ENCODE measurements at regions not wholly inside any gene's neighbourhood (a gene's known extent, or its start where the extent isn't known, plus 50 kb on each side); places are given as distances from the start of the nearest gene placed in this dataset.

GRCh38 chr1:30283199-30283962 is 440.0 kb downstream of the MATN1 start:
- Mint-ChIP-seq H3K36me3 (ENCODE audit: low read depth) (no peaks in the 10 kb centered on the region), H3K27ac (no peak overlapping the region), H3K27me3 (ENCODE audit: low read depth) (peaks cover 14% of the 10 kb centered on the region), H3K9me3 (no peaks in the 10 kb centered on the region), H3K4me3 (no peak overlapping the region), H3K4me1 (peaks cover 19% of the 10 kb centered on the region)
- TF ChIP-seq CTCF (IDR thresholded peaks at IDR 0.05; ENCODE audit: unreplicated experiment in 3 of 3), result no peak

DNA sequence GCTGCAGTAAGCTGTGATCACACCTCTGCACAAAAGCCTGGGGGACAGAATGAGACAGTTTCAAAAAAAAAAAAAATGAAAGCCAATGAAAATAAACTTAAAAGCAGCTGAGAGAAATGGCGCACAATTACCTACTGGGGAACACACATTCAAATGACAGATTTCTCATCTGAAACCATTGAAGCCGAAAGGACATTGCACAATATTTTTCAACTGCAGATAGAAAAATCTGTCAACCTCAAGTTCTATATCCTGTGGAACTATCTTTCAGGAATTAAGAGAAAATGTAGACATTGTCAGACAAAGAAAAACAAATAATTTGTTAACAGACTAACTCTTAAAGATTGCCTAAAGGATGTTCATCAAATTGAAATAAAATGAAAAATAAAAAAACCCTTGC is 442.8 kb downstream of the MATN1 start:
- Mint-ChIP-seq H3K4me3 (no peak overlapping the region), H3K36me3 (ENCODE audit: low read depth) (no peaks in the 10 kb centered on the region), H3K4me1 (peaks cover 19% of the 10 kb centered on the region), H3K9me3 (no peaks in the 10 kb centered on the region), H3K27ac (no peak overlapping the region), H3K27me3 (ENCODE audit: low read depth) (peaks cover 14% of the 10 kb centered on the region)
- no peak for TF ChIP-seq CTCF (IDR thresholded peaks at IDR 0.05; ENCODE audit: unreplicated experiment in 3 of 3)

DNA sequence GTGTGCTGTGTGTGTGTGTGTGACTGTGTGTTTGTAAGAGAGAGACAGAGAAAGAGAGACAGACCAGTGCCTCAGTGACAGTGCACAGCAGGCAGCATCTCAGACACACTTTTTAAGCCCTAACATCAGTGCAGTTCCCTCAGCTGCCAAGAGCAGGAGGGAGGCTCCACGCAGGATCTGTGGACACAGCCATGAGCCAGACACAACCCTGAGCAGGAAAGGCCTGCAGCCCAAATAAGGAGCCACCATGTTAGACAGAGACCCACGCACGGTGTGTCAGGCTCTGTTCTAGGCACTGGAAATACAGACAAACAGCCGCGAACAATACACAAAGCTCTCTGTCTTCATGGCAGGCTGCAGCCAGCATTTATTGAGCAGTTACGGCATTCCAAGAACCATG is 445.5 kb downstream of the MATN1 start:
- H3K27ac Mint-ChIP-seq, result no peak overlapping the region
- H3K4me1 Mint-ChIP-seq, result peaks cover 10% of the 10 kb centered on the region
- no peaks in the 10 kb centered on the region for H3K36me3 Mint-ChIP-seq (ENCODE audit: low read depth)
- TF ChIP-seq CTCF (IDR thresholded peaks at IDR 0.05; ENCODE audit: unreplicated experiment in 3 of 3), result no peak
- H3K4me3 Mint-ChIP-seq, result no peak overlapping the region
- peaks cover 23% of the 10 kb centered on the region for H3K27me3 Mint-ChIP-seq (ENCODE audit: low read depth)
- no peaks in the 10 kb centered on the region for H3K9me3 Mint-ChIP-seq

DNA sequence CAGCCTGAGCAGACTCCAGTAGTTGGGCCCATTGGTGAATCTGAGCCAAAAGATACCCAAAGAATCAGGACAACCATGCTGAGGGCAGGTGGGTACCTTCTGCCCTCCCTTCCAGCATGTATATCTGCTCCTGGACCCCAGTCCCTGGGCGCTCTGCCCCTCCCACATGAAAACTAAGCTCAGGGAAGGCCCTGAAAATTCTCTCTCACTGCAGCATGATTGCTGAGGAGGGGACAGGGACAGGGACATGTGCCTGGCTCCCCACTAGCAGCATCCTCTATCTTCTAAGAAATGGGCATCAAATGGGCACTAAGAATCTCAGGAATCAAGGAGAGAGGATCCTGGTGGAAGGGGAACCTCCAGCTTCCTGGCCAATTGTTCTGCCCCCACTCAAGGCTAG is 446.0 kb downstream of the MATN1 start:
- no peak for TF ChIP-seq CTCF (IDR thresholded peaks at IDR 0.05; ENCODE audit: unreplicated experiment in 3 of 3)
- H3K27ac Mint-ChIP-seq, result no peak overlapping the region
- H3K27me3 Mint-ChIP-seq (ENCODE audit: low read depth), result peaks cover 27% of the 10 kb centered on the region
- no peaks in the 10 kb centered on the region for H3K36me3 Mint-ChIP-seq (ENCODE audit: low read depth)
- H3K9me3 Mint-ChIP-seq, result no peaks in the 10 kb centered on the region
- H3K4me1 Mint-ChIP-seq, result peaks cover 10% of the 10 kb centered on the region
- no peak overlapping the region for H3K4me3 Mint-ChIP-seq

- TF ChIP-seq CTCF (IDR thresholded peaks at IDR 0.05; ENCODE audit: unreplicated experiment in 3 of 3), result no peak
- Mint-ChIP-seq H3K9me3 (no peaks in the 10 kb centered on the region), H3K4me3 (no peak overlapping the region), H3K36me3 (ENCODE audit: low read depth) (no peaks in the 10 kb centered on the region), H3K27me3 (ENCODE audit: low read depth) (peaks cover 35% of the 10 kb centered on the region), H3K4me1 (peaks cover 10% of the 10 kb centered on the region), H3K27ac (no peak overlapping the region)
Measured at GRCh38 chr1:30275926-30276764, 447.2 kb downstream of the MATN1 start.
